K562 (cell line): ENCODE measurements at regions not wholly inside any gene's neighbourhood (a gene's known extent, or its start where the extent isn't known, plus 50 kb on each side); places are given as distances from the start of the nearest gene placed in this dataset.

Source experiments
- BCL6 ChIP-seq: fragments of 250-450 bp; sonication (Bioruptor Pico); IDR thresholded peaks from 2 replicates; pipeline ENCODE4 v1.4.0; 2020
- CREB3 ChIP-seq: fragments of 450-650 bp; conservative IDR thresholded peaks from 2 replicates; pipeline ENCODE4 v1.6.1; 2016; ENCODE audit warnings: missing genetic modification characterization, low read depth, mild to moderate bottlenecking, missing compliant biosample characterization, moderate library complexity
- CTBP1 ChIP-seq: fragments of 450-650 bp; IDR thresholded peaks from 2 replicates; pipeline ENCODE4 v1.6.1; 2016; ENCODE audit warnings: borderline replicate concordance
- EZH2 ChIP-seq: IDR thresholded peaks from 2 replicates; pipeline ENCODE4 v1.6.1; 2012; ENCODE audit warnings: low read depth, mild to moderate bottlenecking, inconsistent platforms, low read length, borderline replicate concordance
- FOXA1 ChIP-seq: fragments of 450-650 bp; IDR thresholded peaks from 2 replicates; pipeline ENCODE4 v1.6.1; 2016; ENCODE audit warnings: mild to moderate bottlenecking, borderline replicate concordance
- HCFC1 ChIP-seq: IDR thresholded peaks from 2 replicates; pipeline ENCODE4 v1.6.1; 2012; ENCODE audit warnings: low read depth, low read length, improper control_type of control experiment
- HOXB6 ChIP-seq: fragments of 250-450 bp; sonication (Bioruptor Pico); IDR thresholded peaks from 2 replicates; pipeline ENCODE4 v1.5.1; 2022; ENCODE audit warnings: mild to moderate bottlenecking, borderline replicate concordance
- JUN ChIP-seq, 2 experiments: sonication (generic) in 1 of 2; formaldehyde crosslinking in 1 of 2; IDR thresholded peaks; 2 replicates each; pipeline versions ENCODE4 v1.6.1 to v1.8.0; 2012 to 2022; ENCODE audit warnings: borderline replicate concordance in 2 of 2, mild to moderate bottlenecking in 2 of 2, improper control_type of control experiment in 1 of 2, low read depth in 1 of 2, low read length in 1 of 2, missing genetic modification reagents in 1 of 2
- PHF21A ChIP-seq: fragments of 450-650 bp; IDR thresholded peaks from 2 replicates; pipeline ENCODE4 v1.6.1; 2017; ENCODE audit warnings: low read depth, borderline replicate concordance
- RFX5 ChIP-seq: IDR thresholded peaks from 2 replicates; pipeline ENCODE4 v1.6.1; 2011; ENCODE audit warnings: low read depth, mild to moderate bottlenecking, improper control_type of control experiment, low read length
- USF2 ChIP-seq: sonication (generic); formaldehyde crosslinking; IDR thresholded peaks from 2 replicates; pipeline ENCODE4 v1.5.0; 2020; ENCODE audit warnings: missing genetic modification reagents
- YBX1 ChIP-seq: fragments of 450-650 bp; IDR thresholded peaks from 2 replicates; pipeline ENCODE4 v1.7.1; 2016; ENCODE audit warnings: mild to moderate bottlenecking
- ZC3H4 ChIP-seq: sonication (generic); formaldehyde crosslinking; IDR thresholded peaks from 2 replicates; pipeline ENCODE4 v1.9.0; 2021; ENCODE audit warnings: missing genetic modification reagents, borderline replicate concordance
- TF ChIP-seq, protein P1 (sequence below), 3 experiments: IDR thresholded peaks in 2 of 3; conservative IDR thresholded peaks in 1 of 3; 2 replicates each; pipeline ENCODE4 v1.5.1; 2011 to 2012; ENCODE audit warnings: low read length in 3 of 3, mild to moderate bottlenecking in 3 of 3, control low read depth in 2 of 3, improper control_type of control experiment in 1 of 3, inconsistent platforms in 1 of 3, low read depth in 1 of 3, mixed read lengths in 1 of 3, moderate library complexity in 1 of 3; ENCODE audit not compliant: insufficient read depth in 2 of 3

- no peak for TF ChIP-seq FOXA1
- TF ChIP-seq PHF21A = no peak
- no peak for TF ChIP-seq CREB3 (tag)
- TF ChIP-seq YBX1 = no peak
- no peak for TF ChIP-seq USF2 (CRISPR knock-in tag)
- no peak for TF ChIP-seq RFX5
- no peak for TF ChIP-seq HCFC1
- no peak for TF ChIP-seq EZH2
- TF ChIP-seq CTBP1 = no peak
- TF ChIP-seq, protein P1, sequence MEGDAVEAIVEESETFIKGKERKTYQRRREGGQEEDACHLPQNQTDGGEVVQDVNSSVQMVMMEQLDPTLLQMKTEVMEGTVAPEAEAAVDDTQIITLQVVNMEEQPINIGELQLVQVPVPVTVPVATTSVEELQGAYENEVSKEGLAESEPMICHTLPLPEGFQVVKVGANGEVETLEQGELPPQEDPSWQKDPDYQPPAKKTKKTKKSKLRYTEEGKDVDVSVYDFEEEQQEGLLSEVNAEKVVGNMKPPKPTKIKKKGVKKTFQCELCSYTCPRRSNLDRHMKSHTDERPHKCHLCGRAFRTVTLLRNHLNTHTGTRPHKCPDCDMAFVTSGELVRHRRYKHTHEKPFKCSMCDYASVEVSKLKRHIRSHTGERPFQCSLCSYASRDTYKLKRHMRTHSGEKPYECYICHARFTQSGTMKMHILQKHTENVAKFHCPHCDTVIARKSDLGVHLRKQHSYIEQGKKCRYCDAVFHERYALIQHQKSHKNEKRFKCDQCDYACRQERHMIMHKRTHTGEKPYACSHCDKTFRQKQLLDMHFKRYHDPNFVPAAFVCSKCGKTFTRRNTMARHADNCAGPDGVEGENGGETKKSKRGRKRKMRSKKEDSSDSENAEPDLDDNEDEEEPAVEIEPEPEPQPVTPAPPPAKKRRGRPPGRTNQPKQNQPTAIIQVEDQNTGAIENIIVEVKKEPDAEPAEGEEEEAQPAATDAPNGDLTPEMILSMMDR (IDR thresholded peaks at IDR 0.05 in 2 of 3, conservative IDR thresholded peaks at IDR 0.05 in 1 of 3; ENCODE audit: insufficient read depth in 2 of 3, low read depth in 1 of 3, low read length in 3 of 3) = no peak
- no peak for TF ChIP-seq ZC3H4
- TF ChIP-seq HOXB6 = no peak
- TF ChIP-seq JUN (IDR thresholded peaks at IDR 0.05; ENCODE audit: borderline replicate concordance, low read depth, low read length) = no peak
- TF ChIP-seq JUN (CRISPR knock-in tag; IDR thresholded peaks at IDR 0.05; ENCODE audit: borderline replicate concordance) = no peak
- no peak for TF ChIP-seq BCL6 (CRISPR knock-in tag)
Measured at GRCh38 chr13:99907627-99908026, 63.9 kb downstream of the ZIC5 start.
